Activated CD8-positive, alpha-beta T cell treated with anti-CD3 and anti-CD28 coated beads, Interleukin-2, amount 10 ng/mL, durations not matched to agents 7 days and 5 days (primary cell): ENCODE measurements at regions not wholly inside any gene's neighbourhood (a gene's known extent, or its start where the extent isn't known, plus 50 kb on each side); places are given as distances from the start of the nearest gene placed in this dataset.
"Not testable (repeated sequence)": the region's sequence is repeated elsewhere in the genome, so short reads cannot be mapped to it uniquely, and the experiment has no call there.

Source experiments
- ATAC-seq: fragments of 150-1000 bp; cut with Tn5 transposase; one replicate; pipeline ENCODE4 v1.10.0; 2021; ENCODE audit warnings: moderate library complexity
- CTCF ChIA-PET: fragments of 350-600 bp; sonication (Branson Sonifier 250); formaldehyde crosslinking; loops from one replicate; lab custom pipeline; 2021; ENCODE audit warnings: antibody characterized with exemption; lab: Charles Lee
- POLR2A ChIA-PET: fragments of 350-600 bp; sonication (Branson Sonifier 250); formaldehyde crosslinking; loops from one replicate; lab custom pipeline; 2021; ENCODE audit warnings: antibody characterized with exemption; lab: Charles Lee
- DNase-seq: peaks from one replicate; pipeline ENCODE4 v3.0.0-alpha.2; 2020
- H3K27ac Mint-ChIP-seq: one replicate; pipeline ENCODE4 v1.8.0; 2021; ENCODE audit warnings: mild to moderate bottlenecking, mixed read lengths
- H3K27me3 Mint-ChIP-seq: one replicate; pipeline ENCODE4 v1.8.0; 2021; ENCODE audit warnings: low read depth, mixed read lengths
- H3K36me3 Mint-ChIP-seq: one replicate; pipeline ENCODE4 v1.8.0; 2021; ENCODE audit warnings: low read depth, mixed read lengths
- H3K4me1 Mint-ChIP-seq: one replicate; pipeline ENCODE4 v1.8.0; 2021; ENCODE audit warnings: low read depth, mixed read lengths
- H3K4me3 Mint-ChIP-seq: one replicate; pipeline ENCODE4 v1.8.0; 2021; ENCODE audit warnings: mild to moderate bottlenecking, mixed read lengths
- H3K9me3 Mint-ChIP-seq: one replicate; pipeline ENCODE4 v1.8.0; 2022; ENCODE audit warnings: mixed read lengths; ENCODE audit not compliant: insufficient read depth

DNA sequence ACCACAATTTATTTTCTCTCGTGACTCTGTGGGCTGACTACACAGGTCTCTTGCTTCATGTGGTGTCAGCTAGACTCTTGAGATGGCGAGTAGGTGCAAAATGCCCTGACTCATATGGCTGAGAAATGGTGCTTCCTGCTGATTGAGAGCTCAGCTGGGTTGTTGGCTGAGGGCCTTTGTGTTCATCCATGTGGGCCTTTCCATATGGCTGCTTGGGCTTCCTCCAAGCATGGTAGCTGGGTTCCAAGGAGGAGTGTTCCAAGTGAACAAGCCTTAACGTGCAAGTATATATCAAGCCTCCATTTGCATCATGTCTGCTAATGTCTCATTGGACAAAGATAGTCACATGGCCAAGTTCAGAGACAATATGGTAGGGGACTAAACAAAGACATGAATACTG is 164.0 kb downstream of the PDCD6IP start:
- DNase-seq (no peak), ATAC-seq (no peak)

DNA sequence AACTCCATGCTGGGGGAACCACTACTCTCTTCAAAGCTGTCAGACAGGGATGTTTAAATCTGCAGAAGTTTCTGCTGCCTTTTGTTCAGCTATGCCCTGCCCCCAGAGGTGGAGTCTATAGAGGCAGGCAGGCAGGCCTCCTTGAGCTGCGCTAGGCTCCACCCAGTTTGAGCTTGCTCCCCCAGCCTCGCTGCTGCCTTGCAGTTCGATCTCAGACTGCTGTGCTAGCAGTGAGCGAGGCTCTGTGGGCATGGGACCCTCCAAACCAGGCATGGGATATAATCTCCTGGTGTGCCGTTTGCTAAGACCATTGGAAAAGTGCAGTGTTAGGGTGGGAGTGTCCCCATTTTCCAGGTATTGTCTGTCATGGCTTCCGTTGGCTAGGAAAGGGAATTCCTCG is 171.8 kb downstream of the PDCD6IP start:
- H3K4me3 Mint-ChIP-seq, H3K27me3 Mint-ChIP-seq, POLR2A ChIA-PET, ATAC-seq, H3K4me1 Mint-ChIP-seq, DNase-seq, H3K36me3 Mint-ChIP-seq, H3K27ac Mint-ChIP-seq, CTCF ChIA-PET, H3K9me3 Mint-ChIP-seq: not testable (repeated sequence)

More for the DNA sequence above, 164.0 kb downstream of the PDCD6IP start:
- Mint-ChIP-seq H3K27ac (no peak overlapping the region), H3K4me1 (no peaks in the 10 kb centered on the region), H3K9me3 (no peaks in the 10 kb centered on the region), H3K27me3 (no peaks in the 10 kb centered on the region), H3K4me3 (no peak overlapping the region), H3K36me3 (no peaks in the 10 kb centered on the region)
- ChIA-PET CTCF (no interaction called here), POLR2A (no interaction called here)

DNA sequence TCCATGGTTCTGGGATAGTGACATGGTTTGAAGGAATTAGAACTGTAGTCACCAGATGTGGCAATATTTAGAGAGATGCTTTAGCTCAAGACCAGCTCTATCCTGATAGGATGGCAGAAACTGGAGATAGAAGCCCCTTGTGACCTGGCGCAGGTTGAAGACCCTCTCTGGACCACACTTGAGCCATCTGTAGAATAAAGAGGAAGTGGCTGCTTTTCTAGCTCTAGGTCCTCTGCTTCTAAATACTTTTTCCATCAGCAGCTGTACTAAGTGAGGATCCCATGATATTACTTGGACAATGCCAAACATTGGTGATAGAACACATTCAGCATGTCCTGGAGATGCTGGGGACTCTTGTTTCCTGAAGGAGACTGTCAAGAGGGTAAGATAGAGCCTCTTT is 172.6 kb downstream of the PDCD6IP start:
- H3K9me3 Mint-ChIP-seq = peaks cover 4% of the 10 kb centered on the region
- no peak for DNase-seq
- no peaks in the 10 kb centered on the region for H3K36me3 Mint-ChIP-seq
- H3K27ac Mint-ChIP-seq = no peak overlapping the region
- H3K4me3 Mint-ChIP-seq = no peak overlapping the region
- ATAC-seq = no peak
- ChIA-PET CTCF (no interaction called here), POLR2A (no interaction called here)
- no peaks in the 10 kb centered on the region for H3K4me1 Mint-ChIP-seq
- H3K27me3 Mint-ChIP-seq = no peaks in the 10 kb centered on the region

DNA sequence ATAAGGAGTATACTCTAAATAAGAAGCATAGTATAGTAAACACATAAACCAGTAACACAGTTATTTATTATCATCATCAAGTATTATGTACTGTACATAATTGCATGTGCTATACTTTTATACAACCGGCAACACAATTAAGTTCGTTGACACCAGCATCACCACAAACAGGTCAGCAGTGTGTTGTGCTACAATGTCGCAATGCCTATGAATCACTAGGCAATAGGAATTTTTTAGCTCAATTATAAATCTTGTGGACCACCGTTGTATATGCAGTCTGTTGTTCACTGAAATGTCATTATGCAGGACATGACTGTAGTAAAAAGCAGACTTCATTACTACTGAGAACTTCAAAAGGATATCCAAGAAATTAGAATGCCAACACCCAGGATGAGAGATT is 177.0 kb downstream of the PDCD6IP start:
- no peak overlapping the region for H3K27ac Mint-ChIP-seq
- ATAC-seq = no peak
- peaks cover 2% of the 10 kb centered on the region for H3K27me3 Mint-ChIP-seq
- no peak overlapping the region for H3K4me3 Mint-ChIP-seq
- peaks cover 4% of the 10 kb centered on the region for H3K9me3 Mint-ChIP-seq
- ChIA-PET POLR2A (no interaction called here), CTCF (no interaction called here)
- no peak for DNase-seq
- no peaks in the 10 kb centered on the region for H3K4me1 Mint-ChIP-seq
- H3K36me3 Mint-ChIP-seq = no peaks in the 10 kb centered on the region

DNA sequence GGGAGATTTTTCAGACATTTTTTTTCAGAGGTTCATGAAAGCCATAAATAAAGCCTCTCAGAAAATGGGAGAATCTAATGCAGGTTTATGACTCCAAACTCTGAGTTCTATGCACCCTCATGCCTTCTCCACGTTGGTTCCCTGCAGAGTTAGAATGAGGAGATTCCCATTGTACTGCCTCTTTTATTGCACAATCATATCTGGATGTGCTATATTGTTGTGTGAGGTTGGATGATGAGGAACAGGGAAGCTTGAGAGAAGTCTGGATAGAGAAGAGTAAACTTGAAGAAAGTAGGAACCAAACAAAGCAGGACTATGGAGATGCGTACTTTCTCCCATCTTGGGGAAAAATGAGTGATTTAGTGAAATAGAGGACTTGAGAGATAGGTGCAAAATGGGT is 178.8 kb downstream of the PDCD6IP start:
- ChIA-PET POLR2A (no interaction called here), CTCF (no interaction called here)
- no peaks in the 10 kb centered on the region for H3K36me3 Mint-ChIP-seq

DNA sequence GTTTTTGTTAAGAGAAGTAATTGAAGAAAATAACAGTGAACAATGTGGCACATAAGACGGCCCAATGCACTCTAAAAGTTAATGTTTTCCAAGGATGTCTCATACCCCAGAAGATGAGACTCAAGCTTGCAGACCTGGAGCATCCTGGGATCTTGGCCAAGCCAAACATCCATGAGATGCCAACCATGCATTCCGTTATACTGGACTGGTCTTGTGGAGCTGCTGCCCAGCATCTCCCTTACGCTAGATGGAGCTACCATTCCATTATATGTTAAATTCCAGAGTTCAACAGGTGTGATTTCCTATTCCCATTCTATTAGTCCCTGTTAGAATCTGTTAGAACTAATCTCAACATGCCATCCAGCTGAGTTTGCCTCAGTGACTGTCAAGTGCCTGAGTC is 181.8 kb downstream of the PDCD6IP start:
- H3K4me1 Mint-ChIP-seq = no peaks in the 10 kb centered on the region
- CTCF ChIA-PET = no interaction called here
- H3K36me3 Mint-ChIP-seq = no peaks in the 10 kb centered on the region
- H3K27ac Mint-ChIP-seq = no peak overlapping the region
- H3K4me3 Mint-ChIP-seq = no peak overlapping the region
- H3K9me3 Mint-ChIP-seq = no peaks in the 10 kb centered on the region
- H3K27me3 Mint-ChIP-seq = peaks cover 9% of the 10 kb centered on the region
- DNase-seq (no peak), ATAC-seq (no peak)
- POLR2A ChIA-PET = no interaction called here

More for the DNA sequence above, 178.8 kb downstream of the PDCD6IP start:
- H3K4me1 Mint-ChIP-seq = no peaks in the 10 kb centered on the region
- ATAC-seq = no peak
- DNase-seq = no peak
- no peak overlapping the region for H3K4me3 Mint-ChIP-seq
- H3K27ac Mint-ChIP-seq = no peak overlapping the region
- H3K9me3 Mint-ChIP-seq = no peaks in the 10 kb centered on the region
- peaks cover 2% of the 10 kb centered on the region for H3K27me3 Mint-ChIP-seq

DNA sequence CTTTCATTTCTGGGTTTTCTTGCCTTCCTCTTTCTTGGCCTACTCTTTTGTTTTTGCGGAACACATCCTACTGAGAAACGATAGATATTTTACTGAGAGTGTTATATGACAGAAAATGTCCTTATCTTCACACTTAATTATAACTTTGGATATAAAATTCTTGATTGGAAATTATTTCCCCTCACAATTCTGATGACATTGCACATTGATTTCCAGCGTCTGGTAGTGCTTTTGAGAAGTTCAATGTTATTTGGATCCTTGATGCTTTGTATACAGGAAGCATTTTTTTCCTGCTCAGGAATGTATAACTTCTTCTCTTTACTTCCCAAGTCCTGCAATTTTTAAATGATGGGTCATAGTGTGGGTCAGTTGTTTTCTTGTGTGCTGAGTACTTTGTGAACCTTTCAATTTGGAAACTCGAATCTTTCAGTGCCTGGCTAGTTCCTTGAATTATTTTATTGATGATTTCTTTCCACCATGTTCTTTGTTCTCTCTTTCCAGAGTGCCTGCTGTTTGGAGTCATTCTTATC is 183.9 kb downstream of the PDCD6IP start:
- Mint-ChIP-seq H3K9me3 (no peaks in the 10 kb centered on the region), H3K27me3 (peaks cover 17% of the 10 kb centered on the region), H3K36me3 (no peaks in the 10 kb centered on the region), H3K4me1 (no peaks in the 10 kb centered on the region), H3K27ac (no peak overlapping the region), H3K4me3 (no peak overlapping the region)
- no peak for DNase-seq
- ATAC-seq = no peak
- ChIA-PET CTCF (no interaction called here), POLR2A (no interaction called here)

DNA sequence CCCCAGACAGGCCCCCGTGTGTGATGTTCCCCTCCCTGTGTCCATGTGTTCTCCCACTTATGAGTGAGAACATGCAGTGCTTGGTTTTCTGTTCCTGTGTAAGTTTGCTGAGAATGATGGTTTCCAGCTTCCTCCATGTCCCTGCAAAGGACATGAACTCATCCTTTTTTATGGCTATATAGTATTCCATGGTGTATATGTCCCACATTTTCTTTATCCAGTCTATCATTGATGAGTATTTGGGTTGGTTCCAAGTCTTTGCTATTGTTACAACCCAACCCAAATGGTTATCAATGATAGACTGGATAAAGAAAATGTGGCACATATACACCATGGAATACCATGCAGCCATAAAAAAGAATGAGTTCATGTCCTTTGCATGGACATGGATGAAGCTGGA is 184.5 kb downstream of the PDCD6IP start:
- DNase-seq, H3K9me3 Mint-ChIP-seq, H3K4me1 Mint-ChIP-seq, H3K27ac Mint-ChIP-seq, H3K36me3 Mint-ChIP-seq, H3K4me3 Mint-ChIP-seq, POLR2A ChIA-PET, CTCF ChIA-PET, ATAC-seq: not testable (repeated sequence)
- H3K27me3 Mint-ChIP-seq = peaks cover 17% of the 10 kb centered on the region

DNA sequence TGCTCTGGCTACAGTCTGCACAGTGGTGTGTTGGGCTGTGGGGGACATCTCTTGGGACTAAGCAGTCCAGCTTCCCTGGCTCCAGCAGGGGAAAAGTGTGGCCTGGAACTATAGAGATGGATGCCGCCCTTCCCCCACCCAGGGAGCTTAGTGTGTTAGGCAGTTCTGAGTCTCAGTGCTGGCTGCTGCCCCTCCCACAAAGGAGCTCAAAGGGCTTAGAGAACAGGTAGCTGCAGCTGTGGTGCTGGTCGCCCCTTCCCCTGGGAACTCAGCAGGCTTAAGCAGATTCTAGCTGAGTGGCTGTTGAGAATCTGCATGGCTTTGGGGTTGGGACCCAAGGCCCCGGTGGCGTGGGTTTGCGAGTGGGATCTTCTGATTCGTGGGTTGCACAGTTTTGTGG is 190.8 kb downstream of the PDCD6IP start:
- no peaks in the 10 kb centered on the region for H3K4me1 Mint-ChIP-seq
- no peaks in the 10 kb centered on the region for H3K36me3 Mint-ChIP-seq
- H3K27ac Mint-ChIP-seq = no peak overlapping the region
- CTCF ChIA-PET = no interaction called here
- no peak overlapping the region for H3K4me3 Mint-ChIP-seq
- POLR2A ChIA-PET = no interaction called here
- DNase-seq = no peak
- ATAC-seq = no peak
- peaks cover 21% of the 10 kb centered on the region for H3K27me3 Mint-ChIP-seq
- no peaks in the 10 kb centered on the region for H3K9me3 Mint-ChIP-seq

DNA sequence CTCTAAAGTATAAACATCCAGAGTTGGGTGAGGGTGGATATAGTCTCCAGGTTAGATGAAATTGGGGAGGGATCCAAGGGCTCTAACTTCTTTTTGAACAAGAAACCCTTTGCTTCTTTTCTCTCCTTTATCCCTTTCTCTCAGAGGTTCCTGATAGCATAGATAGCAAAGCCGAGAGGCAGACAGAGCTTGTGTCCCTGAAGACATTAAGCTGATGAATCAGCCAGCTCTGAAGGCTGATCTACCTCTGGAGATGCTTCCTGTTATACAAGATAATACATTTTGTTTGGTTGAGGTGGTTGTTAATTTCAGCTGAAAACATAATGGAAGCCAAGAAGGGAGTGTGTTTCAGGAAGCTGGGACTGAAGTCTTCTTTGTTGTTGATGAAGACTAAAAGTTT is 193.2 kb downstream of the PDCD6IP start:
- no peaks in the 10 kb centered on the region for H3K4me1 Mint-ChIP-seq
- DNase-seq (no peak), ATAC-seq (no peak)
- CTCF ChIA-PET = no interaction called here
- H3K27me3 Mint-ChIP-seq = peaks cover 6% of the 10 kb centered on the region
- no peak overlapping the region for H3K4me3 Mint-ChIP-seq
- no peaks in the 10 kb centered on the region for H3K36me3 Mint-ChIP-seq
- H3K9me3 Mint-ChIP-seq = peaks cover 4% of the 10 kb centered on the region
- POLR2A ChIA-PET = no interaction called here
- no peak overlapping the region for H3K27ac Mint-ChIP-seq

DNA sequence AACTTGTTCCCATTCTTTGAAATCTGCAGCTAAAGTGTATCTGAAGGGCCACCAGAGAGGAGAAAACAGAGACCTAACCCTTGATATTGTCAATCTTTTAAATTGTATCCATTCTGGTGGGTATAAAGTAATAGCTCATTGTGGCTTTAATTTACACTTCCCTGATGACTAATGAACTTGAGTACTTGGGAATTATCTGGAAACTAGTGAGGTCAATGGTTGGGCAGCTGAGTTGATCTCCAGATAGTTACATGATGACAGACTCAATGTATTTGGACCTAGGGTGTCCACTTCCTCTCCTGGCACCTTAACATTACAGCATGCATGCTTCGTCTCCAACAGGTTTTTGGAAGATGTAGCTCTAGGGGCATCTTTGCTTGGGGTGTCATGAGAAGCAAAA is 195.2 kb downstream of the PDCD6IP start:
- CTCF ChIA-PET = no interaction called here

DNA sequence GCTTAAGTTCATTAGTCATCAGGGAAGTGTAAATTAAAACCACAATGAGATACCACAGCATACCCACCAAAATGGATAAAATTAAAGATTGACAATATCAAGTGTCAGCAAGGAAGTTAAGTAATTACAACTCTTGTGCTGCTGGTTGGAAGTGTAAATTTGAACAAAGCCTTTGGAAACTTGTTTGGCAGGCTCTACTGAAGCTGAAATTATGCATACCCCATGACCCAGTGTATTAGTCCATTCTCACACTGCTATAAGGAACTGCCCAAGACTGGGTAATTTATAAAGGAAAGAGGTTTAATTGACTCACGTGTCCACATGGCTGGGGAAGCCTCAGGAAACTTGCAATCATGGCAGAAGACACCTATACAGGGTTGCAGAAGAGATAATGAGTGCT is 196.1 kb downstream of the PDCD6IP start:
- no peak overlapping the region for H3K27ac Mint-ChIP-seq
- no peaks in the 10 kb centered on the region for H3K36me3 Mint-ChIP-seq
- ChIA-PET CTCF (no interaction called here), POLR2A (no interaction called here)
- DNase-seq (no peak), ATAC-seq (no peak)
- no peak overlapping the region for H3K4me3 Mint-ChIP-seq
- H3K9me3 Mint-ChIP-seq = peaks cover 4% of the 10 kb centered on the region
- H3K27me3 Mint-ChIP-seq = peaks cover 6% of the 10 kb centered on the region
- H3K4me1 Mint-ChIP-seq = no peaks in the 10 kb centered on the region

More for the DNA sequence above, 195.2 kb downstream of the PDCD6IP start:
- H3K36me3 Mint-ChIP-seq = no peaks in the 10 kb centered on the region
- peaks cover 6% of the 10 kb centered on the region for H3K27me3 Mint-ChIP-seq
- no peak overlapping the region for H3K27ac Mint-ChIP-seq
- no peak overlapping the region for H3K4me3 Mint-ChIP-seq
- H3K9me3 Mint-ChIP-seq = peaks cover 4% of the 10 kb centered on the region
- DNase-seq (no peak), ATAC-seq (no peak)
- H3K4me1 Mint-ChIP-seq = no peaks in the 10 kb centered on the region
- POLR2A ChIA-PET = no interaction called here

DNA sequence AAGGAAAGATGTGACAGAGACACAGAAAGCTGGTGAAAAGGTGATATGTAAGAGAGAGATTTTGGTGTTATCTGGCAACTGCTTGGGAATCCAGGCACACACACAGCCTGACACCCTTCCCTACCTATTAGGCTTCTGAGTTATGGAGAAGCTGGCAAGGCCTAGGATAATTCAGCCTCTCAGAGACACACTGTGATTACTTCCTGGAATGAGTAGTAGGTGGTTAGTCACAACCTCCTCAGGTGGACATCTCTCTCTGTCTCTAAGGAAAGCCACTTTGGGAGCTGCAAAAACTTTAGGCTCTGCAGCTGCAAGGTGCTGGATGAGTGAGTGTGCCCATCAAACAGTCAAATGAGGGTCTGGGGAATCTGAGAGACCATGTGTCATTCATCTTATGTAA is 201.9 kb downstream of the PDCD6IP start:
- ATAC-seq = no peak
- no peaks in the 10 kb centered on the region for H3K4me1 Mint-ChIP-seq
- no peaks in the 10 kb centered on the region for H3K27me3 Mint-ChIP-seq
- DNase-seq = no peak
- CTCF ChIA-PET = no interaction called here
- H3K9me3 Mint-ChIP-seq = peaks cover 4% of the 10 kb centered on the region
- no peaks in the 10 kb centered on the region for H3K36me3 Mint-ChIP-seq
- no peak overlapping the region for H3K4me3 Mint-ChIP-seq
- no peak overlapping the region for H3K27ac Mint-ChIP-seq
- POLR2A ChIA-PET = no interaction called here
